ENCODE measurements at regions not wholly inside any gene's neighbourhood (a gene's known extent, or its start where the extent isn't known, plus 50 kb on each side); places are given as distances from the start of the nearest gene placed in this dataset.
"Not testable (repeated sequence)": the region's sequence is repeated elsewhere in the genome, so short reads cannot be mapped to it uniquely, and the experiment has no call there.

GRCh38 chr14:37791384-37792036 lies 196.1 kb downstream of the TTC6 start:
- no peak for DNase-seq

DNA sequence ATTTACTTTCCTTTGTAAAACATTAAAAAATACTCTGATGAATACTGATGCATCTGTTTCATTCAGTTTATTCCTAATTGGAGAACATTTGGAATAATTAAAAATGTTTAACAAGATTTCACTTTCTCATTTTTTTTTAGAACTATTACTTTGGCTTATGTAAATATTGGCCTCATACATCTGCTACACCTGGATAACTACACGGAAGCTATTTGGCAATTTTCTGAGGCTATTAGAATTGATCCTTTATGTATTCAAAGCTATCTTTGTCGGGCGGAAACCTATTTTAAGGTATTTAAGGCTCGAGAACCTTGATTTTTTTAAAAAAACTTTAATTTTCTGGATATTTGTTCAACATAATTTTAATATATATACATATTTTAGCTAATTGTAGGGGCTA lies 196.7 kb downstream of the TTC6 start:
- DNase-seq: no peak

- no peak for DNase-seq
Observed at GRCh38 chr14:37796703-37797416, 201.4 kb downstream of the TTC6 start.

DNA sequence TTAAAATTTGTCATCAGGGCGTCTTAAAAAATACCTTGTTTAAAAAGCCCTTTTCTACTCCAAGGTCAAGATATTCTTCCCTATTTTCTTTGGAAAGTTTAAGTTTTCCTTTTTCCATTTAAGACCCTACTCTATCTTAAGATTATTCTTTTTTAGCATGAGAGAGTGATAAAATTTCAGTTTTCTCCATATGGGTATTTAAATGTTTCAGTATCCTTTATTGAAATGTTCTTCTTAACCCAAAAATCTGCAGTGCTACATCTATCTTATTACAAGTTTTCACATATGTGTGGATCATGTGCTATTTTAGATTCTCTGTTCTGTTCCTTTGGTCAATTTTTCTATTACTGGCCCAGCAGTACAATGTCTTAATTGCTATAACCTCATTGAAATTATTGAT lies 202.2 kb downstream of the TTC6 start:
- DNase-seq: no peak

DNA sequence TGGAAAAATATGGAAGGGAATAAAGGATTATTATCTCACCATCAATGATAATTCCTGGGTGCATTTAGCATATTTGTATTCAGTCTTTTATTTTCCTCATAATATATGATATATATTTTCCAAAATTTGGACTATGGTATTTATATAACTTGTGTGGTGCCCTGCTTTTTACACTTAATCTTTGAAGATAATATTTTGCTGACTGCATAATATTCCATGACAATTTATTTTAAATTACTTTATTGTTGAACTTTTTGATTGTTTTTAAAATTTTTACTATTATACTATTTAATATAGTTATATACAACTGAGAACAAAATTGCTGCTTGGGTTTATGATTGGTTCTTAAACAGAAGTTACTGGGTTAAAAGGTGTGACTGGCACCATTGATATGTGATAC lies 212.3 kb downstream of the TTC6 start:
- DNase-seq: no peak

- DNase-seq: no peak
Observed at GRCh38 chr14:37810094-37810801, 214.8 kb downstream of the TTC6 start.

GRCh38 chr14:37813732-37814131 lies 218.3 kb downstream of the TTC6 start:
- DNase-seq: no peak

DNA sequence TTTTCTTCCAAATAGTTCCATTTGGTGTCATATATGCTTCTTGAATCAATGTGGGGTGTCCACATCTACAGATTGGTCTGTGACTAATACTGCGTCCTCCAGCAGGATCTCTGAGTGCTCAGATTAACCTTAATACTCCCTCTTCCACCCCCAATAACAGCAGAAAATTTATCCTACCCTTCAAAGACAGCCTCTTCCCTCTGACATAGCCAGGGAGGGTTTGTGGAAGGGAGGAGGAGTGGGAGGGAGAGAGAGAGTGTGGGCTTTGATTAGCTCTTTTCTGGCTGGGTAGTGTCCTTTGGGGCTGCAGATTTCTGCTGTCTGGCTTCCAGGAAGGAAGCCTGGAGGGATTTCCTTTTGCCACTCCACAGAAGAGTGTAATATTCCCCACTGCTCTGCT lies 220.7 kb downstream of the TTC6 start:
- no peak for DNase-seq

GRCh38 chr14:37816743-37817295 lies 221.4 kb downstream of the TTC6 start:
- DNase-seq: no peak

- no peak for DNase-seq
Observed at GRCh38 chr14:37819155-37820015, 224.0 kb downstream of the TTC6 start.

DNA sequence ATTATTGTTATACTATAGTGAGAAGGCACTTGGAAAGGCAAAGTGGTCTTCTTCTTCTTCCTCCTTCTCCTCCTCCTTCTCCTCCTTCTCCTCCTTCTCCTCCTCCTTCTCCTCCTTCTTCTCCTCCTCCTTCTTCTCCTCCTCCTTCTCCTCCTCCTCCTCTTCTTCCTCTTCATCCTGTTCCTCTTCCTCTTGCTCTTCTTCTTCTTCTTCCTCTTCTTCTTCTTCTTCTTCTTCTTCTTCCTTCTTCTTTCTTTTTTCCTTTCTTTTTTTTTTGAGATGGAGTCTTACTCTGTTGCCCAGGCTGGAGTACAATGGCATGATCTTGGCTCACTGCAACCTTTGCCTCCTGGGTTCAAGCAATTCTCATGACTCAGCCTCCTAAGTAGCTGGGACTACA lies 225.4 kb downstream of the TTC6 start:
- DNase-seq: not testable (repeated sequence)

DNA sequence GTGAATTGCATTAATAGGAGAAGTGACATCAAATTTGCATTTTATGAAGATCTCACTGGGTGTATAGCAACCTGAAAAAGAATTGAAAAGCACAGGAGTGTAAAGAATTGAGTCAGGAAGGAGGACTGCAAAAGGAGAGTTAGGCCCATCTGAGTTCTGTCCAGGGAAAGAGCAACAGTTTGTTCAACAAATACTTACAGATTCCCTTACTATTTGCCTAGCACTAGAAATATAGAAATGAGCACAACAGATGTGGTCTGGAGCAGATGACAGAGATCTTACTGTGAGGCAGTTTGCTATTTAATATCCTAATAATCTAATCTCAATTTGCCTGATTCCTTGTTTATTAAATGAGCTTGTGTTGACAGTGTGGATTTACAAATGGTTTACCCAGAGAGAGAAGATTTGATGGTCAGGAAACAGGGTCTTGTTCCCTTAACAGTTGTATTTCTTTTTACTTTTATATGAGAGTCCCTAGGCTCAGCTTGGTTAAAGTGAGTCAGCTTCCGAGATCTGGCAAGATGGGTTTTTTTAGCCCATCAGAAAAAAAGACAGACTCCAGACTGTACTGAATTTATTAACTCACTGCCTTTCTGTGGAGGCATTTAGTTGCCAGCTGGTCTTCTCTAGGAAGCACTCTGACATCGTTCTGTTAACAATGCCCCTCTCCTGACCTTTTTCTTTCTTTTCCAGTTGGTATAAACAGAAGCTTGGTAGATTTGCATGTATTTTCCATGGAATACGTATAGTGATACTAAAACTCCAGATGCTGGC lies 229.7 kb downstream of the TTC6 start:
- DNase-seq: no peak

- no peak for DNase-seq
Observed at GRCh38 chr14:37826869-37827268, 231.4 kb downstream of the TTC6 start.

- no peak for DNase-seq
Observed at GRCh38 chr14:37830271-37830670, 234.8 kb downstream of the TTC6 start.

- DNase-seq: no peak
Observed at GRCh38 chr14:37834275-37834674, 238.8 kb downstream of the TTC6 start.

DNA sequence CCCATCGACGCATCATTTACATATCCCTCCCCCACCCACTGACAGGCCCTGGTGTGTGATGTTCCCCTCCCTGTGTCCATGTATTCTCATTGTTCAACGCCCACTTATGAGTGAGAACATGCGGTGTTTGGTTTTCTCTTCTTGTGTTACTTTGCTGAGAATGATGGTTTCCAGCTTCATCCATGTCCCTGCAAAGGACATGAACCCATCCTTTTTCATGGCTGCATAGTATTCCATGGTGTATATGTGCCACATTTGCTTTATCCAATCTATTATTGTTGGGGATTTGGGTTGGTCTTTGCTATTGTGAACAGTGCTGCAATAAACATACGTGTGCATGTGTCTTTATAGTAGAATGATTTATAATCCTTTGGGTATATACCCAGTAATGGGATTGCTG lies 243.3 kb downstream of the TTC6 start:
- DNase-seq: not testable (repeated sequence)

- DNase-seq: not testable (repeated sequence)
Observed at GRCh38 chr14:37841039-37841438, 245.6 kb downstream of the TTC6 start.

DNA sequence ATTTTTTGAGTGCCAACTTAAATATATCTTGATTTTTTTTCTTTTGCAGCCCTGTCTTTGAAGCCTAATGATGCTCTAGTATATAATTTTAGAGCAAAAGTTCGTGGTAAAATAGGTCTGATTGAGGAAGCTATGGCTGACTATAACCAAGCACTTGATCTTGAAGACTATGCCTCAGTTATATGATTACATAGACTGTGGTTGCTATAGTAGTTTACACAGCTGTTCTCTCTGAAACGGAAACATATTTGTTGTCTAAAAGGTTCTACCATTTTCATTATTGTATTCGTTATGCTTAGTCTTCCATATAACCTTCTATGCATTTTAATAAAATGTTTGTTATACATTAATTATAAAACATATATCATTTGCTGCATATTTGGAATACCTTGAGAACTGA lies 246.7 kb downstream of the TTC6 start:
- no peak for DNase-seq

DNA sequence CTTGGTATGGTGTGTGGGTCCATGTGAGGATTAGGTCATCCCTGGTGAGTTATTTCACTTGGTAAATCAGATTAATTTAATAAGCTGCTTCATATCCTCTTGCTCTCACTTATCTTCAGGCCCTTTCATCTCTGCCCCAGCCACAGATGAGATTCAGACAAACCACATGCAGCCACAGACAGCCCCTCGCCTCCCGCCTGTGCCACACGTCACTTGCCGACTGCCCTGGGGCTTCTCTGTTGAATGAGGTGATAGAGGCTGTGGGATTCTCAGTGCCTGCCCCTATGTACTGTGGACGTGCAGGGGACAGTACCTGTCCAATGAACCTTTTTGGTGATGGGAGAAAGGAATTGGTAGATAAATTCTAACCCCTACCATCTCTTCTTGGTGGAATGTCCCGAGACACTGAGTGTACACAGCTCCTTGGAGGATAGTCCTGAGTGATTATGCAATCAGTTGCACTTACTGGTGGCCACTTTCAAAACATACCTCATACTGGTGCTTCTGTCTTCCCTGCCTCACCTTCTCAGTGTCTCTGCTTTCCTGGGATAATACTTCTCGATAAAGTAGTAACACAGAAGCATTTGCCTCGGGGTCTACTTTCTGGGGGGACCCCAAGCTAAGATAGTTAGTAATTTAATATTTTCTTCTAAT lies 248.7 kb downstream of the TTC6 start:
- DNase-seq: no peak

DNA sequence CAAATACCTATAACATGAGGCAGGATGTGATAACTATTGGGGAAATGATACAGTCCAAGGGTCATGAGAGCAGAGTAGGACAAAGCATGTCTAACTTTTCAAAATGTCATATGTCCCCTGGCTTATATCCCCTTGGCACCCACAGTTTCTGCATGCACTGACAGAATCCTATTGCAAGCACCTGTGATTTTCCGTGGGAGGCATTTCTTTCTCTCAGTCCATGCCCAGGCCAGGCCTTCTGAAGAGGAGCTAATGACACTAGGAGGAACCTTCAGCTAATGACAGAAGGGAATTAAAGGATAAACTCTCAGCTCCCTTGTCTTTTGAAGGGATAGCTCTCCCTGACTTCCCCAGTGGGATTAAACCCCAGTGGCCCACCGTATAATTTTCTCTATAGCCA lies 249.2 kb downstream of the TTC6 start:
- no peak for DNase-seq

GRCh38 chr14:37848985-37849621 lies 253.7 kb downstream of the TTC6 start:
- no peak for DNase-seq
